GM12878 (cell line): ENCODE measurements at regions not wholly inside any gene's neighbourhood (a gene's known extent, or its start where the extent isn't known, plus 50 kb on each side); places are given as distances from the start of the nearest gene placed in this dataset.

Experiments
- ATAC-seq: fragments of 200-7000 bp; cut with Tn5 transposase; 3 replicates; pipeline ENCODE4 v1.9.1; 2020; ENCODE audit warnings: mild to moderate bottlenecking, moderate library complexity
- BruUV-seq: library from RNA; stranded (reverse); fragments of 400-500 nt; replicated peaks from 2 replicates; lab custom pipeline; 2021; lab: Mats Ljungman, UMichigan
- CTCF ChIA-PET: fragments of 300-600 bp; sonication (Branson Sonifier 250); formaldehyde crosslinking; extraction: SDS; loops from one replicate; lab custom pipeline; 2021; ENCODE audit warnings: inconsistent platforms; lab: Yijun Ruan, JAX
- POLR2A ChIA-PET: fragments of 350-600 bp; formaldehyde crosslinking; extraction: SDS; loops from one replicate; lab custom pipeline; 2021; ENCODE audit warnings: inconsistent platforms; lab: Charles Lee
- RAD21 ChIA-PET: fragments of 300-600 bp; sonication (Branson Sonifier 250); formaldehyde crosslinking; loops from one replicate; lab custom pipeline; 2023; ENCODE audit warnings: antibody characterized with exemption; ENCODE audit not compliant: unreplicated experiment; lab: Charles Lee
- SMC1A ChIA-PET: fragments of 300-600 bp; sonication (Branson Sonifier 250); formaldehyde crosslinking; loops from one replicate; lab custom pipeline; 2023; ENCODE audit not compliant: unreplicated experiment, uncharacterized antibody; lab: Charles Lee
- DNase-seq: peaks from one replicate; pipeline ENCODE4 v3.0.0-alpha.2; 2011; ENCODE audit warnings: low read depth, low spot score
- FAIRE-seq: peaks from 3 replicates; lab custom pipeline; 2011; peaks lifted over from hg19 to GRCh38; lab: Jason Lieb, UNC
- H2AFZ ChIP-seq: 2 replicates; pipeline ENCODE4 v1.6.0; 2011; ENCODE audit warnings: low read depth, low read length, control low read depth; ENCODE audit not compliant: control insufficient read depth
- H3K27ac ChIP-seq: 2 replicates; pipeline ENCODE4 v1.5.1; 2011; ENCODE audit warnings: control low read depth; ENCODE audit not compliant: control insufficient read depth, insufficient read depth
- H3K27me3 ChIP-seq, 2 experiments: replicated peaks in 1 of 2; 2 replicates each; pipeline versions ENCODE4 v1.6.0 to v1.6.1; 2011; ENCODE audit warnings: low read length in 1 of 2; ENCODE audit not compliant: control insufficient read depth in 2 of 2, insufficient read depth in 2 of 2
- H3K36me3 ChIP-seq, 2 experiments: 2 replicates each; pipeline ENCODE4 v1.5.1; 2011; ENCODE audit warnings: low read length in 1 of 2; ENCODE audit not compliant: control insufficient read depth in 2 of 2, insufficient read depth in 2 of 2
- H3K4me1 ChIP-seq: 2 replicates; pipeline ENCODE4 v1.6.1; 2011; ENCODE audit warnings: mild to moderate bottlenecking, low read length, moderate library complexity, mixed read lengths; ENCODE audit not compliant: control insufficient read depth, insufficient read depth
- H3K4me2 ChIP-seq: 2 replicates; pipeline ENCODE4 v1.6.0; 2011; ENCODE audit warnings: control low read depth; ENCODE audit not compliant: control insufficient read depth, insufficient read depth
- H3K4me3 ChIP-seq: fragments of 200-600 bp; sonication (generic); 2 replicates; pipeline ENCODE4 v1.5.1; 2016
- H3K79me2 ChIP-seq: 2 replicates; pipeline ENCODE4 v1.6.0; 2011; ENCODE audit warnings: low read length; ENCODE audit not compliant: control insufficient read depth, insufficient read depth
- H3K9ac ChIP-seq: 2 replicates; pipeline ENCODE4 v1.8.0; 2011; ENCODE audit warnings: low read length, control low read depth, mixed read lengths; ENCODE audit not compliant: control insufficient read depth, insufficient read depth
- H3K9me3 ChIP-seq: replicated peaks from 3 replicates; pipeline ENCODE4 v1.5.1; 2011; ENCODE audit warnings: mild to moderate bottlenecking, low read length; ENCODE audit not compliant: control insufficient read depth, insufficient read depth
- H4K20me1 ChIP-seq: 2 replicates; pipeline ENCODE4 v1.6.0; 2011; ENCODE audit not compliant: control insufficient read depth, insufficient read depth
- CBFB ChIP-seq: IDR thresholded peaks from 2 replicates; pipeline ENCODE4 v1.6.1; 2016; ENCODE audit warnings: antibody characterized with exemption, low read depth
- CBX3 ChIP-seq: fragments of 200-600 bp; sonication (generic); IDR thresholded peaks from 2 replicates; pipeline ENCODE4 v1.6.1; 2016; ENCODE audit warnings: low read depth, borderline replicate concordance
- CHD1 ChIP-seq: IDR thresholded peaks from 2 replicates; pipeline ENCODE4 v1.6.1; 2012; ENCODE audit warnings: low read depth, low read length, improper control_type of control experiment
- NKRF ChIP-seq: fragments of 450-650 bp; conservative IDR thresholded peaks from 2 replicates; pipeline ENCODE4 v1.6.1; 2017; ENCODE audit warnings: mild to moderate bottlenecking, moderate library complexity
- NR2F1 ChIP-seq: fragments of 450-650 bp; conservative IDR thresholded peaks from 2 replicates; pipeline ENCODE4 v1.6.1; 2017; ENCODE audit warnings: mild to moderate bottlenecking
- PAX8 ChIP-seq: fragments of 450-650 bp; IDR thresholded peaks from 2 replicates; pipeline ENCODE4 v1.6.1; 2017; ENCODE audit warnings: mild to moderate bottlenecking, moderate library complexity
- PML ChIP-seq: IDR thresholded peaks from 2 replicates; pipeline ENCODE4 v1.6.1; 2012; ENCODE audit warnings: low read length, inconsistent platforms
- SIN3A ChIP-seq: IDR thresholded peaks from 2 replicates; pipeline ENCODE4 v1.6.1; 2012; ENCODE audit warnings: low read depth, low read length, improper control_type of control experiment
- SRF ChIP-seq, 2 experiments: IDR thresholded peaks; 2 replicates each; pipeline ENCODE4 v1.6.1; 2011; ENCODE audit warnings: low read depth in 2 of 2, low read length in 2 of 2, mild to moderate bottlenecking in 1 of 2, moderate library complexity in 1 of 2
- TBL1XR1 ChIP-seq: IDR thresholded peaks from 2 replicates; pipeline ENCODE4 v1.6.1; 2012; ENCODE audit warnings: low read depth, low read length, improper control_type of control experiment
- YBX1 ChIP-seq: fragments of 450-650 bp; IDR thresholded peaks from 2 replicates; pipeline ENCODE4 v1.6.1; 2016; ENCODE audit warnings: antibody characterized with exemption
- ZNF384 ChIP-seq: IDR thresholded peaks from 2 replicates; pipeline ENCODE4 v1.6.1; 2012; ENCODE audit warnings: low read depth, mild to moderate bottlenecking, low read length, improper control_type of control experiment, borderline replicate concordance
- ZNF687 ChIP-seq: fragments of 450-650 bp; IDR thresholded peaks from 2 replicates; pipeline ENCODE4 v1.6.1; 2017; ENCODE audit warnings: mild to moderate bottlenecking, moderate library complexity
- WGBS: methylation state at CpG from one replicate; pipeline ENCODE4 v1.1.6; 2016; ENCODE audit warnings: low lambda C conversion rate; ENCODE audit not compliant: insufficient replicate concordance, insufficient coverage; ENCODE audit errors: missing lambda C conversion rate; 5-methylcytosine and 5-hydroxymethylcytosine counted together
- in situ Hi-C: fragments of 300-500 bp; cut with MboI; formaldehyde crosslinking; loops from 9 replicates; pipeline ENCODE4 v1.14.3; 2018; ENCODE audit warnings: mixed read lengths
- intact Hi-C: fragments of 100-400 bp; cut with micrococcal nuclease; formaldehyde crosslinking; loops from one replicate; pipeline ENCODE4 v1.14.2; 2022; ENCODE audit not compliant: unreplicated experiment

- no peaks in the 10 kb centered on the region for H3K36me3 ChIP-seq
- ATAC-seq (no peak), FAIRE-seq (no peak), DNase-seq (no peak)
- ChIA-PET CTCF (interaction anchor here (0.6 to 0.9 kb wide), 2 partner anchors 165 to 842 kb away, joined by 3 to 6 read pairs; no protein-coding TSS in a partner anchor), POLR2A (no interaction called here), SMC1A (interaction anchor here (1.5 kb wide), 1 partner anchor 10 kb away, joined by 4 read pairs; no protein-coding TSS in a partner anchor), RAD21 (no interaction called here)
- BruUV-seq, result no TSS peak
- peaks cover 3% of the 10 kb centered on the region in 2 experiments for H3K27me3 ChIP-seq
- no peak overlapping the region for H3K27ac ChIP-seq
- no peaks in the 10 kb centered on the region for H3K9me3 ChIP-seq
- no peak overlapping the region for H3K9ac ChIP-seq
- no peaks in the 10 kb centered on the region for H3K4me1 ChIP-seq
- H2AFZ ChIP-seq, result no peak overlapping the region
- H4K20me1 ChIP-seq, result no peaks in the 10 kb centered on the region
- in situ Hi-C loops (no loop called here), intact Hi-C loops (loop anchor here (10.0 kb wide), 1 partner anchor 167 kb away; no protein-coding TSS in a partner anchor)
- 0% methylated on average over 1 of the region's 1 CpG for WGBS
- TF ChIP-seq ZNF687, result no peak
- TF ChIP-seq PML, result no peak
- no peak overlapping the region for H3K4me3 ChIP-seq
- H3K79me2 ChIP-seq, result no peaks in the 10 kb centered on the region
- no peak overlapping the region for H3K4me2 ChIP-seq
Measured at GRCh38 chr14:61191733-61192132, 89.4 kb downstream of the TMEM30B start.

DNA sequence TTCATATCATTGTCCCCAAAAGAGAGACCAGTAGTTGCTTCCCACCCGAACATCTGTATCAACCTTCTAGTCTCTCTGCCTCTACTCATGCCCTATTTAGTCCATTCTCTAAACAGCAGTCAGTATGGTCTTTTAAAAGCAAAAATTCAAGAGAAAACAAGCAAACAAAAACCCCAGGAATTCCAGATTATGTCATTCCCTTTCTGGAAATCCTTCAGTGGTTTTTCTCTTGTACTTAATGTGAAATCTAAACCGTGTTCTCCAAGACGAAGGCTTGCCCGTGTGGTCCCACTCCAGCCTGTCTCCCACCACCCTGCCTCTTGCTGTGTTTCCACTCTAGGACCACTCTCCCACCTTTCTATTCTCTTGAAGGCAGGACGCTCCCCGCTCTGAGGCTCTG is 90.8 kb downstream of the TMEM30B start:
- RAD21 ChIA-PET, result no interaction called here
- H3K36me3 ChIP-seq, result no peaks in the 10 kb centered on the region
- POLR2A ChIA-PET, result no interaction called here
- FAIRE-seq (no peak), DNase-seq (no peak), ATAC-seq (no peak)
- H2AFZ ChIP-seq, result no peak overlapping the region
- H3K4me1 ChIP-seq, result no peaks in the 10 kb centered on the region
- SMC1A ChIA-PET, result interaction anchor here (0.6 to 1.0 kb wide), 2 partner anchors 305 to 531 kb away, joined by 3 read pairs; no protein-coding TSS in a partner anchor
- H3K27ac ChIP-seq, result no peak overlapping the region
- no peak overlapping the region for H3K4me2 ChIP-seq
- no peak for TF ChIP-seq ZNF384
- no peak for TF ChIP-seq CBFB
- no peak for TF ChIP-seq CBX3
- TF ChIP-seq PAX8, result no peak
- TF ChIP-seq PML, result no peak
- TF ChIP-seq SRF (IDR thresholded peaks at IDR 0.05; ENCODE audit: low read depth in 2 of 2, low read length in 2 of 2), result no peak
- TF ChIP-seq NR2F1, result no peak
- TF ChIP-seq TBL1XR1, result no peak
- no peak for TF ChIP-seq CHD1
- TF ChIP-seq SIN3A, result no peak
- TF ChIP-seq YBX1, result no peak
- TF ChIP-seq NKRF, result no peak
- no peaks in the 10 kb centered on the region for H4K20me1 ChIP-seq
- CTCF ChIA-PET, result no interaction called here
- no peaks in the 10 kb centered on the region for H3K79me2 ChIP-seq
- no peaks in the 10 kb centered on the region for H3K9me3 ChIP-seq
- in situ Hi-C loops, result no loop called here
- no peak overlapping the region for H3K4me3 ChIP-seq
- no peak overlapping the region for H3K9ac ChIP-seq
- intact Hi-C loops, result loop anchor here (10.0 kb wide), 1 partner anchor 166 kb away; no protein-coding TSS in a partner anchor
- H3K27me3 ChIP-seq, result peaks cover 3% of the 10 kb centered on the region in 2 experiments
- WGBS, result 47% methylated on average over 6 of the region's 6 CpGs
- BruUV-seq, result no TSS peak
